CD4-positive, alpha-beta T cell (primary cell): ENCODE measurements at regions not wholly inside any gene's neighbourhood (a gene's known extent, or its start where the extent isn't known, plus 50 kb on each side); places are given as distances from the start of the nearest gene placed in this dataset.

Source experiments
- ATAC-seq: fragments of 200-7000 bp; cut with Tn5 transposase; one replicate; pipeline ENCODE4 v1.10.0; 2022; ENCODE audit warnings: mild to moderate bottlenecking; ENCODE audit not compliant: poor library complexity
- CTCF ChIA-PET: fragments of 350-600 bp; sonication (Branson Sonifier 250); formaldehyde crosslinking; loops from one replicate; lab custom pipeline; 2021; ENCODE audit warnings: antibody characterized with exemption, inconsistent platforms; lab: Charles Lee
- POLR2A ChIA-PET: fragments of 350-600 bp; sonication (Branson Sonifier 250); formaldehyde crosslinking; loops from one replicate; lab custom pipeline; 2021; ENCODE audit warnings: antibody characterized with exemption, inconsistent platforms; lab: Charles Lee
- DNase-seq, 14 experiments: peaks; one replicate each; pipeline ENCODE4 v3.0.0-alpha.2; 2013 to 2020; ENCODE audit warnings: mixed read lengths in 2 of 14
- H3K27ac ChIP-seq, 2 donors: one replicate each; pipeline versions ENCODE4 v1.5.1 to v1.7.0; 2013; ENCODE audit warnings: low read length in 2 of 2, low read depth in 1 of 2, mild to moderate bottlenecking in 1 of 2
- H3K27me3 ChIP-seq, 2 experiments: 1 replicate in 1 of 2; 2 replicates in 1 of 2; pipeline versions ENCODE4 v1.6.1 to v1.7.0; 2013; ENCODE audit warnings: low read length in 2 of 2, control low read depth in 1 of 2, mild to moderate bottlenecking in 1 of 2, moderate library complexity in 1 of 2; ENCODE audit not compliant: insufficient read depth in 2 of 2, control insufficient read depth in 1 of 2
- H3K36me3 ChIP-seq: one replicate; pipeline ENCODE4 v1.6.1; 2013; ENCODE audit warnings: low read length, control low read depth; ENCODE audit not compliant: insufficient read depth
- H3K4me1 ChIP-seq: one replicate; pipeline ENCODE4 v1.6.1; 2013; ENCODE audit warnings: low read length, control low read depth; ENCODE audit not compliant: insufficient read depth
- H3K4me3 ChIP-seq: one replicate; pipeline ENCODE4 v1.5.1; 2013; ENCODE audit warnings: mild to moderate bottlenecking, low read length, moderate library complexity
- H3K9me3 ChIP-seq, 2 experiments: 1 replicate in 1 of 2; 2 replicates in 1 of 2; pipeline versions ENCODE4 v1.6.1 to v1.7.0; 2013; ENCODE audit warnings: low read length in 2 of 2, mild to moderate bottlenecking in 2 of 2, control low read depth in 1 of 2, moderate library complexity in 1 of 2; ENCODE audit not compliant: control insufficient read depth in 1 of 2, insufficient read depth in 1 of 2
- H3K27ac Mint-ChIP-seq: one replicate; pipeline ENCODE4 v1.8.0; 2020; ENCODE audit warnings: mixed read lengths
- H3K27me3 Mint-ChIP-seq: one replicate; pipeline ENCODE4 v1.8.0; 2021; ENCODE audit warnings: mixed read lengths
- H3K36me3 Mint-ChIP-seq: one replicate; pipeline ENCODE4 v1.8.0; 2021; ENCODE audit warnings: low read depth, mixed read lengths
- H3K4me1 Mint-ChIP-seq: one replicate; pipeline ENCODE4 v1.8.0; 2021; ENCODE audit warnings: low read depth, mixed read lengths
- H3K4me3 Mint-ChIP-seq: one replicate; pipeline ENCODE4 v1.8.0; 2020; ENCODE audit warnings: mild to moderate bottlenecking, mixed read lengths
- H3K9me3 Mint-ChIP-seq: one replicate; pipeline ENCODE4 v1.8.0; 2020; ENCODE audit warnings: mixed read lengths
- CTCF ChIP-seq: fragments of 200-600 bp; IDR thresholded peaks from one replicate; pipeline ENCODE4 v1.8.0; 2022; ENCODE audit warnings: antibody characterized with exemption, mild to moderate bottlenecking
- intact Hi-C, 2 experiments: fragments of 100-400 bp; cut with DNase I in 1 of 2; cut with micrococcal nuclease in 1 of 2; formaldehyde crosslinking; loops; one replicate each; pipeline versions ENCODE4 v1.15.1 to v1.9.0; 2023 to 2025; cut with DNase I, micrococcal nuclease

GRCh38 chr3:111318289-111318688, 223.7 kb upstream of the CD96 start:
- no peaks in the 10 kb centered on the region for H3K36me3 ChIP-seq
- H3K27me3 ChIP-seq: no peaks in the 10 kb centered on the region
- intact Hi-C loops: no loop called here
- Mint-ChIP-seq H3K9me3 (peaks cover 3% of the 10 kb centered on the region), H3K4me1 (peaks cover 7% of the 10 kb centered on the region), H3K36me3 (no peaks in the 10 kb centered on the region), H3K4me3 (no peak overlapping the region), H3K27ac (no peak overlapping the region), H3K27me3 (no peaks in the 10 kb centered on the region)
- H3K4me1 ChIP-seq: peaks cover 13% of the 10 kb centered on the region
- H3K4me3 ChIP-seq: no peak overlapping the region
- no peak for TF ChIP-seq CTCF
- DNase-seq (no peak), ATAC-seq (no peak)
- H3K27ac ChIP-seq: no peak overlapping the region
- H3K9me3 ChIP-seq: no peaks in the 10 kb centered on the region
- POLR2A ChIA-PET: no interaction called here
- CTCF ChIA-PET: no interaction called here

- H3K27ac ChIP-seq: no peak overlapping the region
- POLR2A ChIA-PET: no interaction called here
- CTCF ChIA-PET: no interaction called here
- no peak overlapping the region for H3K4me3 ChIP-seq
- TF ChIP-seq CTCF: no peak
- H3K27me3 ChIP-seq: no peaks in the 10 kb centered on the region
- H3K9me3 ChIP-seq: no peaks in the 10 kb centered on the region
- DNase-seq (no peak), ATAC-seq (no peak)
- H3K36me3 ChIP-seq: no peaks in the 10 kb centered on the region
- Mint-ChIP-seq H3K4me1 (peaks cover 20% of the 10 kb centered on the region), H3K4me3 (no peak overlapping the region), H3K36me3 (no peaks in the 10 kb centered on the region), H3K27me3 (no peaks in the 10 kb centered on the region), H3K27ac (no peak overlapping the region), H3K9me3 (peaks cover 3% of the 10 kb centered on the region)
- peaks cover 6% of the 10 kb centered on the region for H3K4me1 ChIP-seq
- intact Hi-C loops: no loop called here
These were observed 222.4 kb upstream of the CD96 start for GRCh38 chr3:111319598-111319997.

GRCh38 chr3:111321786-111322185, 220.2 kb upstream of the CD96 start:
- ChIA-PET CTCF (no interaction called here), POLR2A (no interaction called here)
- intact Hi-C loops: no loop called here
- Histone ChIP-seq H3K27me3 (no peaks in the 10 kb centered on the region), H3K9me3 (no peaks in the 10 kb centered on the region), H3K4me3 (no peak overlapping the region), H3K4me1 (peaks cover 7% of the 10 kb centered on the region), H3K27ac (no peak overlapping the region), H3K36me3 (no peaks in the 10 kb centered on the region)
- no peaks in the 10 kb centered on the region for H3K36me3 Mint-ChIP-seq
- no peak overlapping the region for H3K27ac Mint-ChIP-seq
- peaks cover 3% of the 10 kb centered on the region for H3K9me3 Mint-ChIP-seq
- DNase-seq (no peak), ATAC-seq (no peak)
- no peaks in the 10 kb centered on the region for H3K27me3 Mint-ChIP-seq
- no peak overlapping the region for H3K4me3 Mint-ChIP-seq
- no peak for TF ChIP-seq CTCF
- H3K4me1 Mint-ChIP-seq: peaks cover 38% of the 10 kb centered on the region
